ENCODE measurements at regions not wholly inside any gene's neighbourhood (a gene's known extent, or its start where the extent isn't known, plus 50 kb on each side); places are given as distances from the start of the nearest gene placed in this dataset.

DNA sequence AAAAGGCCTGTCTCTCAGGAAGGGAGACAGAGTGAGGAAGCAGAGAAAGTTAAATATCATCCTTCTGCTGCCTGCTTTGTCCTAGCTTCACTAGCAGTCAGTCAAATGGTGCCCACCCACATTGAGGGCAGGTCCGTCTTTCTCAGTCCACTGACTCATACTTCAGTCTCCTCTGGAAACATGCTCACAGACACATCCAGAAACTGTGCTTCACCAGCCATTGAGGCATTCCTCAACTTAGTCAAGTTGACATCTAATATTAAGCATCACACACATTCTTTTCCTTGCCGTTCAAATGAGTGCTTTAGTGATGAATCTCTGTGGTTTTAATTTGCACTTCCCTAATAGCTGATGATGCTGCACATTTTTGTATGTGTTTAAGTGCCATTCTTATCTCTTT, 777.8 kb upstream of the PRMT6 start:
- TF ChIP-seq, protein P1, sequence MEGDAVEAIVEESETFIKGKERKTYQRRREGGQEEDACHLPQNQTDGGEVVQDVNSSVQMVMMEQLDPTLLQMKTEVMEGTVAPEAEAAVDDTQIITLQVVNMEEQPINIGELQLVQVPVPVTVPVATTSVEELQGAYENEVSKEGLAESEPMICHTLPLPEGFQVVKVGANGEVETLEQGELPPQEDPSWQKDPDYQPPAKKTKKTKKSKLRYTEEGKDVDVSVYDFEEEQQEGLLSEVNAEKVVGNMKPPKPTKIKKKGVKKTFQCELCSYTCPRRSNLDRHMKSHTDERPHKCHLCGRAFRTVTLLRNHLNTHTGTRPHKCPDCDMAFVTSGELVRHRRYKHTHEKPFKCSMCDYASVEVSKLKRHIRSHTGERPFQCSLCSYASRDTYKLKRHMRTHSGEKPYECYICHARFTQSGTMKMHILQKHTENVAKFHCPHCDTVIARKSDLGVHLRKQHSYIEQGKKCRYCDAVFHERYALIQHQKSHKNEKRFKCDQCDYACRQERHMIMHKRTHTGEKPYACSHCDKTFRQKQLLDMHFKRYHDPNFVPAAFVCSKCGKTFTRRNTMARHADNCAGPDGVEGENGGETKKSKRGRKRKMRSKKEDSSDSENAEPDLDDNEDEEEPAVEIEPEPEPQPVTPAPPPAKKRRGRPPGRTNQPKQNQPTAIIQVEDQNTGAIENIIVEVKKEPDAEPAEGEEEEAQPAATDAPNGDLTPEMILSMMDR (IDR thresholded peaks at IDR 0.05) = no peak
- no peak for TF ChIP-seq EZH2phosphoT487 (IDR thresholded peaks at IDR 0.05)
